ENCODE measurements at regions not wholly inside any gene's neighbourhood (a gene's known extent, or its start where the extent isn't known, plus 50 kb on each side); places are given as distances from the start of the nearest gene placed in this dataset.

DNA sequence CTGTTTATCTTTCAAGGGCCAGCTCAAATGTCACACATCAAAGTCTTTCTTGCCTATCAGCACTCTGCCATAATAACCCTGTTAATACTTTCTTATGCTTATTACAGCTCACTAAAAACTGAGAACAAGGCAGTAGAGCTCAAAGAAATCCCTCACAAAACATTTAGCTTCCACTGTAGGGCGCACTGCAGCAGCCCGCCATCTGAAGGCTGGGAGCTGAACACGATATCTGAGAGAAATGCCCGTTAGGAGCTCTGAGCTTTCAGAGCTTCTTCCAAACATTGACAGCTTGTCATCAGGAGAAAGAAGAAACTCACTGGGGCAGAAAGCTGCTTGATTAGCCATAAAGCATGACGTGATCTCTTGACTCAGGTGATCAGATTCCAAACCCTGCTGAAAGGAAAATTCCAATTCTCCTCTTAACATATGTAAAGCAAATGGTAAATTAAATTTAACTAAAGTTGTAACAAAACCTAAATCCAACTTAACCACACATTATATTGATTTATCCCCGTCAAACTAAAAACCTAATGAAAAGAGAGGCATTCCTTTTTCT, 175.7 kb downstream of the C12orf50 start:
- DNase-seq = no peak
- H3K36me3 ChIP-seq = no peaks in the 10 kb centered on the region
- H3K27me3 ChIP-seq = no peaks in the 10 kb centered on the region
- H3K4me3 ChIP-seq = no peak overlapping the region
- peaks cover 2% of the 10 kb centered on the region; the same call in 1 of the 2 replicates for H3K9me3 ChIP-seq

DNA sequence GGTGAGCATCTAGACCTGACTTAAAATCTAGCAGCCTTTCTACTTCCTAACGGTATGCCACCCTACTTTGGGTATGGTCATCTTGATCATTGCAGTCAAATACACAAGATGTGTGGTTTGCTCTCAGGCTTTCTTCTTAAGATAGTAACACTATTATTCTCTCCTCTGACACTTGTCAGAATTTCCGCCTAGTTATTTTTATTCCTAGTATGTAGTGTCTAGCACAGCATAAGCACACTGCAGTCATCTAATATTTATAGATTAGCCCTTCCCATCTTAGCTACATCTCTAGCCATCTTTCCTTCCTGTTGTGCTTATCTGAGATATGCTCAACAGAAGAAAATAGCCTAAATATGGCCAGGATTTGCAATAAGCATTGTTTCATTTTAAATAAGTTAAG, 180.1 kb downstream of the C12orf50 start:
- Histone ChIP-seq H3K9me3 (no peaks in the 10 kb centered on the region), H3K27me3 (no peaks in the 10 kb centered on the region), H3K36me3 (no peaks in the 10 kb centered on the region), H3K4me3 (no peak overlapping the region)
- no peak for DNase-seq

DNA sequence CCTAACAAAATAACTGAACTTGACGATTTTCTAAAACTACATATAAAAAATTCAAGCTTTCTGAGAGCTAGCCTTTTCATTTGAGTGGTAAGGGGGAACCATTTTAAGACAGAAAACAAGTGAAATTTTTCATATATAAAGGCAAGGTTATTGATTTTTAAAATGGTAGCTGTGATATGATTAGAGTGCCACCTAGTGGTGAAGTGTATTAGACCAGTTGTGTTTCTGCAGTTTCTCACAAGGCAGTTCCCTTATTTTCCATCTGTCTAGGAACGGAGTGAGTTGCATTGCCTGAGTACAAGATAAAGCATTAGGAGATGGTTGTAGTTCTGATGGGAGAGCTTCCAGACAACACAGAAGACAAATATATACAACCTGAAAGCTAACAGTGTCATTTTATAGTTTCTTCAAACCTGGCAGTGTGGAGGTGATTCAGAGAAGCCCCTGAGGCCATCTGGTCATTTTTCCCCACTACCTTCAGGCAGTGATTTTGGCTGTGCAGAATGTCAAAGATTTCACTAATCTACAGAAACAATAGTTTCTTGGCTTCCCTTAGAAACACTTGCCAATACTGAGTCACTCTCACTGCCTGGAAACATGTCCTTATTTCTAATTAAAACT, 180.8 kb downstream of the C12orf50 start:
- no peaks in the 10 kb centered on the region for H3K27me3 ChIP-seq

DNA sequence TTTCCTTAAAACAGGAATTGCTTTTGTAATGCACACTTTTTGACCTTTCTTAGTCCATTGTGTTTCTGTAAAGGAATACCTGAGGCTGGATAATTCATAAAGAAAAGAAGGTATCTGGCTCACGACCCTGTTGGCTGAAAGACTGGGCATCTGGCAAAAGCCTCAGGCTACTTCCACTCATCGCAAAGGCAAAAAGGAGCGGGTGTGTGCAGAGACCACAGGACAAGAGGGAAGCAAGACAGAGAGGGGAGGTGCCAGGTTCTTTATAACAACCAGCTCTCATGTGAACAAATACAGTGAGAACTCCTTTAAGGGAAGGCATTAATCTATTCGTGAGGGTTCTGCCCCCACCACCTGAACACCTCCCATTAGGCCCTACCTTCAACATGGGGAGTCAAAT, 182.1 kb downstream of the C12orf50 start:
- H3K36me3 ChIP-seq = no peaks in the 10 kb centered on the region
- H3K4me3 ChIP-seq = no peak overlapping the region
- DNase-seq = no peak
- no peaks in the 10 kb centered on the region for H3K27me3 ChIP-seq
- no peaks in the 10 kb centered on the region for H3K9me3 ChIP-seq

More for the DNA sequence above, 180.8 kb downstream of the C12orf50 start:
- Histone ChIP-seq H3K9me3 (no peaks in the 10 kb centered on the region), H3K4me3 (no peak overlapping the region), H3K36me3 (no peaks in the 10 kb centered on the region)
- no peak for DNase-seq

DNA sequence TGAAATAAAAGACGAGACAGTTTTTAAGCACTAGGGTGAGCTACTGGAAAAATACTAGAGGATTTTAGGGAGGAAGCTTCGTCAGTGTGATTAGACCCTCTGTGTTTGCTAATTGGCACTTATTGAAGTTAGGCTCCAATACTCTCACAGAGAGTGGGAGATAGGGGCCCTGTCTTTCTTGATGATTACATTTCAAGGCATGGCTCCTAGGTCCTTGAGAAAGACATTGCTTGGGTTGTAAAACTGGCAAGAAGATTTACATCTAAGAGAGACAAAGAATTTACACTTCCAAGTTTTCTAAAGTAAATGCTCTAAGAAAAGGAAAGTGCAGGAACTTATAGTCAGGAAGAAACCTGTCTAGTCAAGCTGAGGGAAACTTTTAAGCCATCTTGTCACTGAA, 183.2 kb downstream of the C12orf50 start:
- Histone ChIP-seq H3K36me3 (no peaks in the 10 kb centered on the region), H3K27me3 (no peaks in the 10 kb centered on the region), H3K9me3 (no peaks in the 10 kb centered on the region), H3K4me3 (no peak overlapping the region)
- DNase-seq = no peak

DNA sequence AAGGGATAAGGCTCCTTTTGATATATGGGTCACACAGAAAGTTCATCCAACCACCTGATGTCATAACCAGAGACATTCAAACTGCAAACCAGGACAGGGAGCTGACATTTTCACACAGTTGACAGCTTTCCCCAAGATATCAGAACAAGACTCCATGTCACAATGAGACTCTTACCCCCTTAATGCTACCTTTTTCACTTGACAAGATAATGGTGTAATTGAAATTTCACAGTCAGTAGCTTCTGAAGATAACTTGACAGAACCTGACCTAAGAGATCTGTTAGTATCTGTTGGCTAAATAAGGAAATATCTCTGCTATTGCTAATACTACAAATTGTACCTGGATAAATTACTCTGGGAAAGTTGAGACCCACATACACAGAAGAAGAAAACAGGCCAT, 187.3 kb downstream of the C12orf50 start:
- DNase-seq = no peak
- Histone ChIP-seq H3K9me3 (0 out of 2 replicates have a peak, but pooled peaks cover 2% of the 10 kb centered on the region), H3K36me3 (no peaks in the 10 kb centered on the region), H3K4me3 (no peak overlapping the region), H3K27me3 (no peaks in the 10 kb centered on the region)

DNA sequence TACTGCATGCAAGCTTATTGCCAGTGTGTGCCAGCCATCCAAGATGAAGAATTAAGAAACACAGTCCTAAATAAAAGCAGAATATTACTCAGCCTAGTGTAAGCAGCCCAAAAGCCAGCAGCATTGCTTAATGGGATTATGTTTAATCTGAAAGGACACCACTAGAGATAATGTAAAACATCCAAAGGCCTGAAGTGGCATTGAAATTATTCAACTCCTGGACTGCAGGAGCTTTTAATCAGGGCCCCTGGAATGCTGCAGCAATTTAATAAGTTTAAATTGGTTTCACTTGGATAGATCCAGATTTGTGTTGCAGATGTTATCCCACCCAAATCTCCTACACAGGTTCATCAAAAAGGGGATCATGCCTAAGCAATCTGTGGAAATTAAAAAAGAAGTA, 193.0 kb downstream of the C12orf50 start:
- H3K27me3 ChIP-seq = no peaks in the 10 kb centered on the region
- no peak overlapping the region for H3K4me3 ChIP-seq
- 0 out of 2 replicates have a peak, but pooled peaks cover 2% of the 10 kb centered on the region for H3K9me3 ChIP-seq
- no peaks in the 10 kb centered on the region for H3K36me3 ChIP-seq
- peak; percentile 6 for DNase-seq

DNA sequence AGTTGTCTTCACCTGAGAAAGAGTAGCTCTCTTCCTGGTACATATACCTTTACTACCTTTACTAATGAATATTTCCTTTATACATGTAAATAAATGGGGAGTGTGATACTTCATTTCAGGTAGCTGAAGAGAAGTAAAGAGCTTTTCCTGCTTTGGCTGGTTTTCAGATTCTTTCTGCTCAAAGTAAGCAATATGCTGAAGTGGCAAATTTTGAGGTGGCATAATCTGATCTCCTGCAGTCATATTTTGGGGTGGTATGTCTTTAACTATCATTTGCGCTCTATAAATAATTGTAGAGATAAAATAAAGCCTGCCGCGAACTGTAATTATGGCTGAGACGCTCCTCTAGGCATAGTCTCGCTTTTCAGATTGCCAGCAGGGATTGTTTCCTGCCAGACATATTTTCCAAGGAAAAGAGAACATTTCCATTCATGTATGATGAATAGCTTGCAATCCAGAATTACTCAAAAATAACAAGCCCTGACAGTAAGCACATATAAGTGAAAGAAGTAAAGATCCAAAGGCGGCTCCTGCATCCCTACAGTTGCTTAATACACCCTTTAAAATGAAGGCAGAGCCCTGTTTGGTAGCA, 200.7 kb downstream of the C12orf50 start:
- no peaks in the 10 kb centered on the region for H3K27me3 ChIP-seq
- no peak for DNase-seq
- no peaks in the 10 kb centered on the region for H3K9me3 ChIP-seq
- no peaks in the 10 kb centered on the region for H3K36me3 ChIP-seq
- H3K4me3 ChIP-seq = no peak overlapping the region

DNA sequence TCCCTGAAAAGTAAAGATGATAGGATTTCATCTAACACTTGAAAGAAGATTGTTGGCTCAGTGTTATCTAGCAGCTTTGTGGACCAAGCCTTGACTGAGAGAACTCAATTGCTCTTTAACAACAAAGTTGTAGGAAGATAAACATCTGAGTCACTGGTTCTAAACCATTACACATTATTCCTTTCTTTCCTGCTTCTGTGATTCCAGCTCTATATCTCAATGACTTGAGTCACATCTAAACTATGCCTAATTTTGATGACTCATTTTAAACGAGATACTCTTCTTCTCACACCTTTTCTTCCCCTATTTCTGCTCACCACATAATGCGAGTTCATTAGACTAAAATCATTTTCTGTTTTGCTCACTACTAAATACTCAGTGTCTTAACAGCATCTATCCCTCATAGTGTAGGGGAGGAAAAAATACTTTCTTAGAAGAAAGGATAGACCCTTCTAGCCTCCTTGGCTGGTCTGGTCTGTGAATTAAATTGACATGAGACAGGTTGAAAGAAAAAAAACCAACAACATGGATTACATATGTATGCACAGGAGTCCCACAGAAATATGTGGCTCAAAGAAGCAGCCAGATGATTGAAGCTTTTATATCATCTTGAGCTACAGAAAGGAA, 201.4 kb downstream of the C12orf50 start:
- H3K27me3 ChIP-seq = no peaks in the 10 kb centered on the region
- DNase-seq = no peak
- H3K36me3 ChIP-seq = no peaks in the 10 kb centered on the region
- no peak overlapping the region for H3K4me3 ChIP-seq
- no peaks in the 10 kb centered on the region for H3K9me3 ChIP-seq

DNA sequence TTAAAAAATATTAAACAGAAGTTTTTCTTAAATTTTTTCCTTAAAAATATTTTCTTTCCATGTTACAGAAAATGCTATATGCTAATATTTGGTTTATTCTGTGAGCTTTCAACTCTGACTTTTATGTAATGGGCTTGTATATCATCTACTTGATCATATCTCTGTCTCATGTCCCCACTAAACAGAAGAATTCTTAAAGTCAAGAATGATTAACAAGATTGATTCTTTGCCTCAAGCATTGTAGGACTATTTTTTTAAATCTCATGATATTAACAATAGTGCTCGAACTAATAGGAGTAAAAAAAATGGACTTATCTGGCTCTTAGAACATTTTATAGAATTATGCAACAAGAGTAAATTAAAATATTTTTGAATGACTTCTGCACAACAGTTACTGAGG, 206.3 kb downstream of the C12orf50 start:
- no peaks in the 10 kb centered on the region for H3K9me3 ChIP-seq
- H3K36me3 ChIP-seq = no peaks in the 10 kb centered on the region
- DNase-seq = no peak
- H3K4me3 ChIP-seq = no peak overlapping the region
- H3K27me3 ChIP-seq = no peaks in the 10 kb centered on the region

DNA sequence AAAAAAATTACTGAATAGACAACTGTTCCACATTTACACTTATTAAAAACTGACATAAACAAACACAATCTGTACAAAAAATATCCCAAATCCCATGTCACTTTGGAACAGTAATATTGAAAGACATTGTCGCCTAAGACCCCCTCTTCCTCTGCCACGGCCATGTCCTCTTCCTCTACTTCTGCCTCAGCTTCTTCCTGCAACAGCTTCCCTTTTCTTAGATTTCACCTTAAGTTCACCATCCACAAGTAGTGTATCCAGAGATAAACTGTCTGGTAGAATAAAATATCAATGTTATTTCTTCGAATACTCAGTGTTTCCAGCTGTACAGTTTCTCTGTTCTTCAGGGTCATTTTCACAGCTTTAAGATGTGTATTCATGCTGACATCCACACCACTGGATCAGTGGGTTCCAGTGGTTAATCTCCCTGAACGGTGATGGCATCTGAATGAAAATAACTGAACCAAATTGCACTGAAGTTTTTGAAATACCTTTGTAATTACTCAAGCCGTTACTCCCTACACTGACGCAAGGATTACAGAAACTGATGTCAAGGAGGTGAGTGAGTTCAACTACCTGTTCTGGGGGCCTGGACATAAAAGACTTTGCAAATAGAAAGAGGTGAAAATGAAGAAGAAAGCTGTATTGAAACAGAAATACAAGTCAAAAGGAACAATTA, 208.5 kb downstream of the C12orf50 start:
- DNase-seq = no peak
- Histone ChIP-seq H3K36me3 (no peaks in the 10 kb centered on the region), H3K4me3 (no peak overlapping the region), H3K27me3 (no peaks in the 10 kb centered on the region), H3K9me3 (peaks cover 2% of the 10 kb centered on the region; the same call in 1 of the 2 replicates)

DNA sequence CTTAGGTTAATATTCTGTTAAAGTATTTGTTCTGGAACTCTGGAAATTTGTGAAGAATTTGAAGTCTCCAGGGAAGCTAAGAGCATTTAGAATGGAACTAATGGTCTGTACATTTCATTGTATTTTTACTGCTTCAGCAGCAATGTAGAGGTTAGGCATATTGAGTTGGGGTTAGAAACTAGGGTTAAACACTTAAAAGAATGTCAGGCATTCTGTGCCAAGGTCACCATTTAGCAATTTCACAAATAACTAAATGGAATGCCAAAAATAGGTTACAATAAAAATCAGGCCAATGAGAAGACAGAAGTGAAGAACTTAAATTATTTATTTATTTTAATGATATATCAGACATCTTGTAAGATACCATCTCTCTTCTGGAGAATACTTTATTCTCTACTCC, 210.8 kb downstream of the C12orf50 start:
- no peak for DNase-seq
- no peak overlapping the region for H3K4me3 ChIP-seq
- no peaks in the 10 kb centered on the region for H3K36me3 ChIP-seq

DNA sequence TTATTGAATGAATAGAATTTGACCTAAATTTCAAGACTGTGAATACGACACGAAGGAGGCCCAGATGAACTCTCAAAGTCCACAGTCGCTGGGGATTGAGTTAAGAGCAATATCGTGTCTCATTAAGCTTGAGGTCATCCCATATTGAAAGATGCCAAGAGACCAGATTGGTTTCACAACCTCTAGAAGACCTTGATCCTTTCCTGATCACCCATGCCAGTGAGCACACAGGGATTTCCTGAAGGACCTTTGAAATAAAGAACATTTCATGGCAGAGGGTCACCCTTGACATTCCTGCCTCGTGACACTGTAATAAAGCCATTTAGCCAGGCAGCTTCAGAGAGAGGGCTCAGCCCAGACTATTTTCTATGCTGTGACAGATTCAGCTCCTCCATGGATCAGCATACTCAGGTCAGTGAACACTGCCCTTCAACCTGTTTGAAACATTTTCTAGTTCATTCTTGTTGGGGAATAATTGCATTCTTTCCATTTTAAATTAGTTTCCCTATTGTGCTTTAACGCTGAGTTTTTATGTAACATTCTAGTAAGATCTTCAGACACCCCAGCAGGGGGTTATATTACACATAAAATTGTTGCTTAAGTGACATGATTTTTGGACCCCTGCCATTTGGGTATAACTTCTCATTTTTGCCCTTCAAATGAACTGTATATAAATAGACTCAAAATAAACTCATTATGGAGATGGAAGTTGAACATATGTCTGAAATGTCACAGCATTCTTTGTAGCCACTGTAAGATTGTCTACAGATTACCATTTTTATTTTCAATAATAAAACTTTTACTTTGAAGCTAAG, 213.2 kb downstream of the C12orf50 start:
- Histone ChIP-seq H3K4me3 (no peak overlapping the region), H3K27me3 (no peaks in the 10 kb centered on the region), H3K9me3 (peaks cover 12% of the 10 kb centered on the region), H3K36me3 (no peaks in the 10 kb centered on the region)
- DNase-seq = no peak

More for the DNA sequence above, 210.8 kb downstream of the C12orf50 start:
- no peaks in the 10 kb centered on the region for H3K27me3 ChIP-seq
- peaks cover 9% of the 10 kb centered on the region; the same call in 1 of the 2 replicates for H3K9me3 ChIP-seq

DNA sequence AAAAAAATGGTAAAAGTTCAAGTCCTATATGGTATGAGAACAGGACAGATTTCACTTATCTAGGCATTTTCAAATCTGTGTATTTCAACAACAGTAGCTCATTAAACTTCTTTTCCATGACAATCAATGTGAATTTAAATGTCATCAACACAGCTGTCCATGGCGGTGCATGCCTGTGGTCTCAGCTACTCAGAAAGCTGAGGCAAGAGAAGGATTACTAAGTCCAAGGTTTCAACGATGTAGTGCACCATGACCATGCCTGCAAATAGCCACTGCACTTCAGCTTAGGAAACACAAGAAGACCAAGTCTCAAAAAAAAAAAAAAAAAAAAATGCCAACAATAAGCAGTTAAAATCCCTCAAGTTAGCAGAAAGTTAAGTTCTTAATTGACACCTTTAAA, 214.6 kb downstream of the C12orf50 start:
- H3K36me3 ChIP-seq = no peaks in the 10 kb centered on the region
- no peaks in the 10 kb centered on the region for H3K27me3 ChIP-seq
- no peak overlapping the region for H3K4me3 ChIP-seq
- DNase-seq = no peak
- peaks cover 18% of the 10 kb centered on the region for H3K9me3 ChIP-seq

DNA sequence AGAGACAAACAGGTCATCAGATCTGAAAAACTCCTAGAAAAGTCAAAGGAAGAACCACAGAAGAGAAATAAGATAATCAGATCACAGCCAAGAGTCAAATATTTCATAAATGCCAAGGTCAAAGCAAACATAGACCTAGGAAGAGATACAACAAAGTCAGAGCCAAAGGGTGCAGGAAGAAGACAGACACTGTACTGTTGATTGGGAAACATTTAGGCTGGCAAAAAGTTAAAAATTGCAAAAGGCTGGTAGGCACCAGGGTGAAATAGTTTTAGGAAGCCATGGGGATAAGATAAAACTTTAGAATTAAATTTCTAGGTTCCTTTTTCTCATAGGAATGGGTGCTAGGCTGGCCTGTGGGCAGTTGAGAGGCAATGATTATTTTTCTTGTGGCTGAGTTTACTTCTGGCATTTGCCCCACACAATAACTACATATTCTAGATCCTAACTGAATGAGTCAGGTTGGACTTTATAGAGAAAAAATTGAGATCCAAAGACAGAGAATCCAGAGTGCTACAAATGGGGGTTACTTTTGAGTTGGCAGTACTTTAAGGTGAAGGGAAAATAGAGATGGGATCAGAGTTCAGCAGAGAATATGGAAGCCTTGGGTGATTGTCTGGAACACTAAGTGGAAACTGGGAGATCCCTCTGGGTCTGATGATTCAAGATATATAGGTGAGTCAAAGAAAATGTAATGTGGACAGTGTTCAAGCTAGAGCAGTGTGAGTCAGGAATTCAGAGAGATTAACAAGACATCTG, 215.5 kb downstream of the C12orf50 start:
- peaks cover 18% of the 10 kb centered on the region for H3K9me3 ChIP-seq
- no peaks in the 10 kb centered on the region for H3K27me3 ChIP-seq
- H3K36me3 ChIP-seq = no peaks in the 10 kb centered on the region
- no peak overlapping the region for H3K4me3 ChIP-seq
- DNase-seq = peak; percentile 49

DNA sequence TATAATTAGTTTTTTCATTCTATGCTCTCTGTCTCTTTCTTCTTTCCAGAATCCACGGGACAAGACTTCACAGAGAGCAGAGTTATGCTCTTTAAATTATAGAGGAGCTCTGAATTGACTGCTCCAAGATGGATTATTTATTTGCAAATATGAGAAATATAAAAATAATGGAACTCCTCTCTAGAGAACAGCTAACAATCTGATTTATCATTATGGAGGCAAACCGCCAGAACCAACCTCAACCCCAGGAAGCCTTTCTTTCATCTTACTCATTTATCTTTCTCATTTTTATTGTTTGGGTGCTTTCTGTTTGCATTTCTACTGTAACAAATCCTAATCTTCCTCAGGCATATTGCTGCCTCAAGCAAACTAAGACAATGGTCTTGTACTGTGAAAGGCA, 216.5 kb downstream of the C12orf50 start:
- Histone ChIP-seq H3K36me3 (no peaks in the 10 kb centered on the region), H3K9me3 (peaks cover 18% of the 10 kb centered on the region), H3K27me3 (no peaks in the 10 kb centered on the region), H3K4me3 (no peak overlapping the region)
- peak; percentile 32 for DNase-seq

Measured in MG63 (cell line).